Uterus (tissue), 2 donors: ENCODE measurements at regions not wholly inside any gene's neighbourhood (a gene's known extent, or its start where the extent isn't known, plus 50 kb on each side); places are given as distances from the start of the nearest gene placed in this dataset.

ENCODE experiments used
- CTCF ChIP-seq, 4 experiments: fragments of 200-600 bp in 2 of 4; fragments of 450-650 bp in 2 of 4; sonication (generic) in 2 of 4; IDR thresholded peaks; one replicate each; pipeline ENCODE4 v1.5.1; 2016 to 2019; ENCODE audit warnings: antibody characterized with exemption in 4 of 4, mild to moderate bottlenecking in 2 of 4, moderate library complexity in 1 of 4
- POLR2A ChIP-seq, 2 donors: fragments of 450-650 bp; IDR thresholded peaks; one replicate each; pipeline ENCODE4 v1.6.1; 2016; ENCODE audit warnings: antibody characterized with exemption in 2 of 2, mild to moderate bottlenecking in 1 of 2, moderate library complexity in 1 of 2

- TF ChIP-seq CTCF (IDR thresholded peaks at IDR 0.05) (no peak), POLR2A (IDR thresholded peaks at IDR 0.05) (no peak)
Observed at GRCh38 chr17:13154398-13154797, 136.6 kb upstream of the ELAC2 start.
